DMS79 (cell line): ENCODE measurements at regions not wholly inside any gene's neighbourhood (a gene's known extent, or its start where the extent isn't known, plus 50 kb on each side); places are given as distances from the start of the nearest gene placed in this dataset.
"Not testable (repeated sequence)": the region's sequence is repeated elsewhere in the genome, so short reads cannot be mapped to it uniquely, and the experiment has no call there.

Source experiments
- DNase-seq: peaks from one replicate; lab custom pipeline; 2025; lab: John Stamatoyannopoulos, UW

DNA sequence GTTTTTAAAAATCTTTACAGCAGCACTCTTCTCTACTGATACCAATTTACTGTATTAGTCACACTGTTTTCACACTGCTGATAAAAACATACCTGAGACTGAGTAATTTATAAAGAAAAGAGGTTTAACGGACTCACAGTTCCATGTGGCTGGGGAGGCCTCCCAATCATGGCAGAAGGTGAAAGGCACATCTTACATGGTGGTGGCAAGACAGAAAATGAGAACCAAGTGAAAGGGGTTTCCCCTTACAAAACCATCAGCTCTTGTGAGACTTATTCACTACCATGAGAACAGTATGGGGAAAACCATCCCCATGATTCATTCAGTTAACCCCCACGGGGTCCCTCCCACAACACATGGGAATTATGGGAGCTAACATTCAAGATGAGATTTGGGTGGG is 481.9 kb upstream of the TLE4 start:
- not testable (repeated sequence) for DNase-seq

DNA sequence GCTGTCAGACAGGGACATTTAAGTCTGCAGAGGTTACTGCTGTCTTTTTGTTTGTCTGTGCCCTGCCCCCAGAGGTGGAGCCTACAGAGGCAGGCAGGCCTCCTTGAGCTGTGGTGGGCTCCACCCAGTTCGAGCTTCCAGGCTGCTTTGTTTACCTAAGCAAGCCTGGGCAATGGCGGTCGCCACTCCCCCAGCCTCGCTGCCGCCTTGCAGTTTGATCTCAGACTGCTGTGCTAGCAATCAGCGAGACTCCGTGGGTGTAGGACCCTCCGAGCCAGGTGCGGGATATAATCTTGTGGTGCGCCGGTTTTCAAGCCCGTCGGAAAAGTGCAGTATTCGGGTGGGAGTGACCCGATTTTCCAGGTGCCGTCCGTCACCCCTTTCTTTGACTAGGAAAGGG is 468.5 kb upstream of the TLE4 start:
- DNase-seq: not testable (repeated sequence)

DNA sequence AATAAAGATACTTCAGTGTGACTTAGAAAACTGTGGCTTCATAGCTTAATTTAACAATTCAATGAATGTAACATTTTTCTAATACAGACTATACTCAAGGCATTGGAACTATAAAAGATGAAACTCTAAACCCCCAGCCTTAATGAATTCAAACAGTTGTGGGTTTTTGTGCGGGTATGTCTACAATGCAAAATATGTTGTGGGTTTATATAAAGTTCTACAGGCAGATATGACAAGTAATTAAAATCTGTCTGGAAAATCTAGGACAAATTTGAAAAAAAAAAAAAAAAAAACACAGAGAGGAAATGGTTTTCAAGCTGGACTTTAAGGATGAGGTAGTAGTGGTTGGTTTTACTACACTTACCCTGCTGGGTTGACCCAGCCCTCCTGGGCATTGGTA is 467.5 kb upstream of the TLE4 start:
- DNase-seq: no peak

DNA sequence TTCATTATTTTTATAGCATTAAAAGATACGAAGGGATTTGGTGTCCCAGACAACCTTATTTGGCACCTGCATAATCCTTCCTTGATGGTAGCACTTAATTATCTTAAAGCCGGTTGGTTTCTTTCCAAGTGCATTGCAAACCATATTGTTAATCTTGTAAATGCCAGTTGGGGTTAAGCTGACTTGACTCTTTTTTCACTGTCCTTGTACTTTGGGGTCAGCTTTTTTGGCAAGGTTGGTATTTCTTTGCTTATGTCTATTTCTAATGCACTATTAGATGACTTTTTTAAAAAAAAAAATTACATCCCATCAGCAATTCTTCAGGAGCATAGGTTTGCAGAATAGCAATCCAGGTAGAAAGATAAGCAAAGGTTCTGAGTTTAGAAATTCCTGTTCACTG is 466.8 kb upstream of the TLE4 start:
- no peak for DNase-seq

GRCh38 chr9:79107911-79108676 is 463.7 kb upstream of the TLE4 start:
- no peak for DNase-seq

GRCh38 chr9:79111653-79112052 is 460.1 kb upstream of the TLE4 start:
- DNase-seq: no peak

- no peak for DNase-seq
These were observed 456.6 kb upstream of the TLE4 start for GRCh38 chr9:79115176-79115575.

DNA sequence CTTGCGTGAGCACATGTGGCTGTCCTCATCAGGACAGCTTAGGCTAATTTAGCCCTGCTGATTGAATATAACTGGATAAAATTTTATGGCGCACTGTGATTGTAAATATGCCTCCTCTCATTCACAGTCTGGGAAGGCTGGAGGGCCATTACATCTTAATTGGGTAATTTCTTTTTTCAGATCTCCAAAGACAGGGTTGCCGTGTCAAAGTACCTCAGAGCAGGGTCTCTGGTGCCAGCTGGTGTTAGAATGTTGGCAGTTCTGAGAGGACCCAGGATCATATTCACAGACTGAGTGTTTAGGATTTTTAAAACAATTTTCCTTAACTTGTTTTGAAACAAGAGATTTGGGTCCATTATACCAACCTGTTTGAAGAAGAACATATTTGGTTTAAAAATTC is 455.7 kb upstream of the TLE4 start:
- no peak for DNase-seq

GRCh38 chr9:79116709-79117108 is 455.1 kb upstream of the TLE4 start:
- DNase-seq: no peak

GRCh38 chr9:79120533-79120932 is 451.2 kb upstream of the TLE4 start:
- peak; percentile 10 for DNase-seq

DNA sequence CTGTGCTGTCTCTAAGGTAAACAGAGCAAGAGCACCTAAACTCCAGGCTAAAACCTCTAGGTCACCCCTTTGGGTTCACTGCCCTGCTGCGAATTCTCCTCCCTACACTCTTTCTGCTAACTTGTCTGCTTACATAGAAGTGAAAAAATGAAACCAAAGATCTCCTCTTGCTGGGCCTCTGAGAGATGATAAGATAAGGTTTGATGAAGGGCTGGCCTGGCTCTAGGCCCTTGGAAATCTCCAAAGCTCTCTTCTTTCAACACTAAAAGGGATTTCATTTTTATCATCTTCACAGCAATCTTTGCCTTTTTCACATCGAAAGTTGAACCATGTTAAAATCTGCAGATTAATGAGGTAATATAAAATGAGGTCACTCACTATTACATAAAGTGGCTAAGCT is 450.8 kb upstream of the TLE4 start:
- DNase-seq: no peak

DNA sequence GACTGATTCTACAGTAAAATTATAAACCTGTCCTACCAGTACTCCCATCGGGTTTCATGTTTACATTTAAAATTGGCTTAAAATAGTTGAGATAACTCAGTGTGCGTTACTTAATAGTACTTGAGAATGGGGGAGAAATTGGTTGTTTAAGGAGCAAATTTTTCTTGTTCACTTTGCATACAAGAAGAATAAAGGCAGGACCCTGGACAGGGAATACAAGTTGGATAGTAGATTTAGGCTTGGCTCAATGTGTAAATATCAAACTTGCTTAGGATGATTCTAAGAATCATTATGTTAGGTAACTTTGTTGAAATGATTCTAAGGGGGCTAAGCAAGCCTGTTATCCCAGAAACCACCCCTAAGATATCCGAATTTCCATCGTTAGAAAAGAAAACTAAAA is 448.4 kb upstream of the TLE4 start:
- DNase-seq: no peak

DNA sequence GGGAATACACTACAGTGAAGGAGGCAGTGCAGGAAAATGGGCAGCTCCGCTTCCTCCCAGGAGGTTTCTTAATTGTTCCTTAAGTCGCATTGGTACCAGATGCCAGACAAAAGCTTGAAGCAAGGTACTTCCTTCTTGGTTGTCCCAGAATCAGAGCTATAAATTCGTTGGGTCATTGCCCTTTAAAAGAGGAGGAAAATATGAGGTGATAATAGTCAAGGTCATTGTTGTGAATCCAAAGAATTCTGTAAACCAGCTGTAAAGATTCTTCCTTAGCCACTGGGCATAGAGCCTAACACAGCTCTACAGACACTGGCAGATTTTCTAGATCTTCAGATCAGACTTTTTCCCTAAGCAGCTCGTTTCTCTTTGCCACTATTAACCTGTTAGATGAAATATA is 444.1 kb upstream of the TLE4 start:
- no peak for DNase-seq

GRCh38 chr9:79129865-79130480 is 441.8 kb upstream of the TLE4 start:
- DNase-seq: no peak

GRCh38 chr9:79131246-79131774 is 440.5 kb upstream of the TLE4 start:
- DNase-seq: no peak

DNA sequence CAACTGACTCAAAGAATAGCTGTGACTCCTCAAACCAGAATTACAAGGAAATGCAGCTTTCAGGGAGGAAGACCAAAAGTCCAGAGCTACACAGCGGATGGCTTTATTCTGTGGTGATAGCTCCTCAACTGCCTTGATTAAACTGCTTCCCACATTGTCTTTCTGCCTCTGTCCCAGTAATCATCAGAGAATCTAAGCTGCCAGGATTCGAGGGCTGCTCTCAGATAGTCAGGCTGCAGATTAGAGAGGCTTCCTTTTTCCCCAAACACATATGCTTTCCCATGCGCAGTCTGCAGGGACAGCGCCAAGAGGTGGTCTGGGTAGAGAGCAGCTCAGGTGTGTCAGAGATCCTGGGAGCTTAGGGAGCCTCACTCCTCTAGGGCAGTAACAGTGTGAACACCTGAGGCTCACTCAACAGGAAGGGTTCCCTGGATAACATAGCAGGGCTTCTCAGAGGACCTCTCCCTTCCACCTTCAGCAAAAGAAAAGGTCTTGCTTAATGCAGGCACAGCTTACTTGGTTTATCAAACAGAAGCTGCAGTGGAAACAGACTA is 439.9 kb upstream of the TLE4 start:
- DNase-seq: no peak

DNA sequence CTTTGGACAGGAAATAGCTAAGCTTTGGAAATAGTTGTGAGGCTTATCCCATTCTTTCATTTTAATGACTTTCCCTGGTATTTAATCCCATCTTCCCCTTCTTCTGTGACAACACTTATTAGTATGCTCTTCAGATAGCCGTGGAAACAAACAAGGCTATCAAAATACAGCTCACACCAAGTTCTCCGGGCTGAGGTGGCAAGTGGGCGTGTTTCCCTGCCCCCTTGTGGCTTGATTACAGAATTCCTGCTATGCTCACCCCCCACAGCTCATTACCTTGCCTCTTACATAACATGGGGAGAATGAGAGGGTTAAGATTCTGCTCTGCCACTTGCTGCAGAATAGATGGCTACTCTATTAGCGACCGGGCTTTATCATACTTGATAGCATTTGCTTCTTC is 437.1 kb upstream of the TLE4 start:
- DNase-seq: no peak

DNA sequence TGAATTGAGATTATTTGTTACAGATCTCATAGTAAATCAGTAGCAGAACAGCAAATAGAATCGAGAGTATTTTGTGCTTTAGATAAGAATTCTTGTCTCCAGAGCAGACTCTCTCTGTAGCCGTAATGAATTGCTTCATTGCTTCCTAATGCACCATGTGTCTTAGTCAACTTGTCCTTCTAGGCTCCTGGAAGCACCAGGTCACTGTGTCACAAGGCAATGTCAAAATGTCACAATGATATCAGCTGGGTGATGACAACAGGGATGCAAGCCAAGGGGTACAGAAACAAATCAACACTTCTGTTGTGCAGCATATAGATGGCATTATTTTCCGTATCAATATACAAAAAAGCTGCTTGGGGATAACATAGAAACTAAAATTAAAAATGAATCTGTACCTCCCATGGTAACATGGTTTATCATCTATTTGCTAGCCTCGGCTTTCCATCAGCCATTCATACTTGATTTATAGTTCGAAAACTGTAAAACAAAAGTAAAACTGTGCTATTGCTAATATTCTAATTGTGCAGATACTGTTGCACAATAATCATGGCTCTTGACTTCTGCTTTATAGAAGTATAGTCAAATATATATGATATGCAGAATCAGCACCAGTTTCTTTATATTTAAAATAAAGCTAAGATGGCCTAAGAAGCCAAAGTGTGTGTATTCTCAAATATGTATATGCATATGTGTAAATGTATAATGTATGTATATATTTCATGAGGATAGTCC is 435.9 kb upstream of the TLE4 start:
- DNase-seq: no peak

DNA sequence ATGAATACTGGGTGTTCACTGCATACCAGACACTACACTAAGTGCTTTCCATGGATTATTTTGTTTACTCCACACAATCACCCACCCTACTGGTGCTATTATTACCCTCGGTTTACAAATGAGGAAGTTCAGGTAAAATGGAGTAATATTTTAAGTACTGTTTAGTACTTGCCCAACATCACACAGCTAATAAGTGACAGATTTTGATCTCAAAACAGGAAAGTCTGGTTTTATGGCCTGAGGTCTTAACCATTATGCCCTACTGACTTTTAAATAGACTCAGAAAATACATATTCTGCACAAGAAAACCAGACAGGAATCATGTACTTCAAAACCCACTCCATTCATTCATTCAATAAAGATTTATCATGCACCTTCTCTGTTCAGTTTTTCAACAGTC is 431.0 kb upstream of the TLE4 start:
- no peak for DNase-seq

GRCh38 chr9:79143211-79143610 is 428.6 kb upstream of the TLE4 start:
- no peak for DNase-seq

DNA sequence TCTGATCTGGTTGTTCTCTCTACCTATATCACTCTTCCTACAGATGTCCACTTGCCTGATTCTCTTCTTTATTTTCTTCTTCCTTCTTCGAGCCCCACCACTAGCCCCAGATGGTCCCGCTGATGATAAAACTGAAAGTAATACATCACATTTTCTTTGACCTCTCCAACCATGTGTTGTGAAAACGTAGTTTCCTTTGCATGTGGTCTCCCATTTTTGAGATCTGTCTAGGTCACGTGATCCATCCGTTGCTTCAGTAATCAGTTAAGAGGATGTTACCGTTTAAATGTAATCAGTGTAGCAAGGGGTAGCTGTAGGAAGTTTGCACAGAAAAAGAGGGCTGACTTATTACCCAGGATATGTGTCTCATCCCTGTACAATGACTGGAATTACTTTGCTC is 426.3 kb upstream of the TLE4 start:
- no peak for DNase-seq

- DNase-seq: no peak
These were observed 422.2 kb upstream of the TLE4 start for GRCh38 chr9:79149585-79149984.

DNA sequence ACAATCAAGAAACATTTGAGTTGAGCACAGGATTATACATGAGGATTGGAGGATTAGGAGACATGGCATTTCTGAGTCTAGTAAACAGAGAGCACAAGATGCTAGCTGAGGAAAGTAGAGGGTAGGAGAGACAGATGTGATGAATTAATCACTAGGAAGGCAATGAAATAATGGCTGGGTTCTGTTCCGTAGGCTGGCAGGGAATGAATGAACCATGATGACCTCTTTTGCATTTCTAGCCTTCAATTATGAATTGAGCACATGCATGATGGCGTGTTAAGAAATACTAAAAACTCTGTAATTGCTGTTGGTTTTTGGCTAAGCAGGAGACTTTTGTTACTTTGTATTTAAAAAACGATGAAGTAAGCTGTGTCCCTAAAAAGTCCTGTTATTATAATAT is 420.0 kb upstream of the TLE4 start:
- no peak for DNase-seq
